ENCODE measurements at regions not wholly inside any gene's neighbourhood (a gene's known extent, or its start where the extent isn't known, plus 50 kb on each side); places are given as distances from the start of the nearest gene placed in this dataset.

DNA sequence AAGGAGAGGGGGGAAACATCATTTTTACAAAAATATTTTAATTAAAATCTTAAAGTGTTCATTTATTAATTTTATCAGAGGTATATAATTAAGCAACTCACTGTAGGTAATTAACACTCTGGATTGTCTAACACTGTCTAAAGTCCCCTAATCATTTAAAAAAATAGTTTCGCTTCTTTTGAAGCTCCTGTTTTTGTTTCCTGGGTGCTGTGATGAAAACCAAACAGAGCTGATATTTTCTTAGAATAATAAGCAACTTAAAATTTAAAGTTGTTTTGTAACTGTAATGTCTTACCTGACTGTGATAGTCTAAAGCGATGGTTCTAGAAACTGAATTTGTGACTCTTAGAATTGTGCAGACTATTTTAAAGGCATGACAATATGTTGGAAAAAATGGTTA is 961.0 kb downstream of the GATA3 start:
- no peak for TF ChIP-seq KDM1A (IDR thresholded peaks at IDR 0.05; ENCODE audit: borderline replicate concordance)
- TF ChIP-seq YY1 (IDR thresholded peaks at IDR 0.05; ENCODE audit: low read depth, low read length), result no peak
- TF ChIP-seq USF1 (IDR thresholded peaks at IDR 0.05; ENCODE audit: borderline replicate concordance, extremely low read length, insufficient read depth, low read depth, low read length), result no peak
- TF ChIP-seq, protein P1, sequence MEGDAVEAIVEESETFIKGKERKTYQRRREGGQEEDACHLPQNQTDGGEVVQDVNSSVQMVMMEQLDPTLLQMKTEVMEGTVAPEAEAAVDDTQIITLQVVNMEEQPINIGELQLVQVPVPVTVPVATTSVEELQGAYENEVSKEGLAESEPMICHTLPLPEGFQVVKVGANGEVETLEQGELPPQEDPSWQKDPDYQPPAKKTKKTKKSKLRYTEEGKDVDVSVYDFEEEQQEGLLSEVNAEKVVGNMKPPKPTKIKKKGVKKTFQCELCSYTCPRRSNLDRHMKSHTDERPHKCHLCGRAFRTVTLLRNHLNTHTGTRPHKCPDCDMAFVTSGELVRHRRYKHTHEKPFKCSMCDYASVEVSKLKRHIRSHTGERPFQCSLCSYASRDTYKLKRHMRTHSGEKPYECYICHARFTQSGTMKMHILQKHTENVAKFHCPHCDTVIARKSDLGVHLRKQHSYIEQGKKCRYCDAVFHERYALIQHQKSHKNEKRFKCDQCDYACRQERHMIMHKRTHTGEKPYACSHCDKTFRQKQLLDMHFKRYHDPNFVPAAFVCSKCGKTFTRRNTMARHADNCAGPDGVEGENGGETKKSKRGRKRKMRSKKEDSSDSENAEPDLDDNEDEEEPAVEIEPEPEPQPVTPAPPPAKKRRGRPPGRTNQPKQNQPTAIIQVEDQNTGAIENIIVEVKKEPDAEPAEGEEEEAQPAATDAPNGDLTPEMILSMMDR (IDR thresholded peaks at IDR 0.05 in 2 of 3, conservative IDR thresholded peaks at IDR 0.05 in 1 of 3; ENCODE audit: control insufficient read depth in 2 of 3, extremely low read depth in 1 of 3, insufficient read depth in 1 of 3, low read depth in 3 of 3, low read length in 3 of 3), result no peak
